GM12892 (cell line): ENCODE measurements at regions not wholly inside any gene's neighbourhood (a gene's known extent, or its start where the extent isn't known, plus 50 kb on each side); places are given as distances from the start of the nearest gene placed in this dataset.

ENCODE experiments used
- POLR2A ChIP-seq: IDR thresholded peaks from 2 replicates; pipeline ENCODE4 v1.6.1; 2011; ENCODE audit warnings: low read depth, low read length, control low read depth
- TAF1 ChIP-seq: IDR thresholded peaks from 2 replicates; pipeline ENCODE4 v1.6.1; 2011; ENCODE audit warnings: low read depth, mild to moderate bottlenecking, control low read depth, low read length, borderline replicate concordance

DNA sequence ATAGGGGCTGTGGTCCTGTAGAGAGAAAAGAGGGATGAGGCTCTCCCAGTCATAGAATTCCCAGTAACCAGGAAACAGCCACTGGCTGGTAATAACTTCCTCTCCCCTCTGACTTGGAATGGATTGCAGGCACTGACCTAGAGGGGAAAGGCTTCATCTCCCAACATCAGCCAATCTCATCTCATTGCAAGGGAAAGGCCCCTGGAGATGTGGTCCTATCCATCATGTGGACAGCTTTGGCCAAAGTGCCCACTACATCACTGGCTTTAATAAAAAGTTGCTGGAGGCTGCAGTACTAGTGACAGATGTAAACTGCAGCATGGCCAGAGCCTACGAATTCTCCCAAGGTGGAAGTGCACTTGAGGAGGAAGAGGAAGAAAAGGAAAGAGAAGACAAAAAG, 820.5 kb upstream of the CELF4 start:
- TF ChIP-seq POLR2A: no peak
- no peak for TF ChIP-seq TAF1
